ENCODE measurements at regions not wholly inside any gene's neighbourhood (a gene's known extent, or its start where the extent isn't known, plus 50 kb on each side); places are given as distances from the start of the nearest gene placed in this dataset.

GRCh38 chr2:30096451-30096850, 50.4 kb upstream of the YPEL5 start:
- no peak for TF ChIP-seq TCF12 (IDR thresholded peaks at IDR 0.05; ENCODE audit: low read depth)
- TF ChIP-seq CREB1 (IDR thresholded peaks at IDR 0.05; ENCODE audit: low read depth), result no peak
- TF ChIP-seq EGR1 (IDR thresholded peaks at IDR 0.05), result no peak
- no peak for TF ChIP-seq CEBPB (IDR thresholded peaks at IDR 0.05)
- TF ChIP-seq ZBTB7A (IDR thresholded peaks at IDR 0.05; ENCODE audit: low read depth), result no peak
- TF ChIP-seq FOXM1 (IDR thresholded peaks at IDR 0.05; ENCODE audit: borderline replicate concordance, low read depth), result no peak
- TF ChIP-seq TAF1 (IDR thresholded peaks at IDR 0.05; ENCODE audit: low read depth), result no peak
- TF ChIP-seq NFIC (IDR thresholded peaks at IDR 0.05), result no peak
- TF ChIP-seq, protein P1, sequence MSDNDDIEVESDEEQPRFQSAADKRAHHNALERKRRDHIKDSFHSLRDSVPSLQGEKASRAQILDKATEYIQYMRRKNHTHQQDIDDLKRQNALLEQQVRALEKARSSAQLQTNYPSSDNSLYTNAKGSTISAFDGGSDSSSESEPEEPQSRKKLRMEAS (IDR thresholded peaks at IDR 0.05), result no peak
- TF ChIP-seq RAD21 (IDR thresholded peaks at IDR 0.05; ENCODE audit: low read depth), result no peak
- no peak for TF ChIP-seq EP300 (IDR thresholded peaks at IDR 0.05; ENCODE audit: borderline replicate concordance)
